H1 (cell line): ENCODE measurements at regions not wholly inside any gene's neighbourhood (a gene's known extent, or its start where the extent isn't known, plus 50 kb on each side); places are given as distances from the start of the nearest gene placed in this dataset.

Experiments
- CTCF ChIA-PET: fragments of 300-600 bp; sonication (Branson Sonifier 250); formaldehyde crosslinking; loops from one replicate; lab custom pipeline; 2021; ENCODE audit not compliant: partially characterized antibody; lab: Charles Lee
- POLR2A ChIA-PET: fragments of 300-600 bp; sonication (Branson Sonifier 250); formaldehyde crosslinking; loops from one replicate; lab custom pipeline; 2021; ENCODE audit warnings: inconsistent platforms; ENCODE audit not compliant: partially characterized antibody; lab: Charles Lee
- DNase-seq, 2 experiments: peaks; one replicate each; pipeline versions ENCODE4 v3.0.0 to v3.0.0-alpha.2; 2010 to 2022; ENCODE audit warnings: low spot score in 2 of 2, low read depth in 1 of 2, mixed read lengths in 1 of 2
- FAIRE-seq: peaks from 2 replicates; lab custom pipeline; 2011; peaks lifted over from hg19 to GRCh38; lab: Jason Lieb, UNC
- H2AFZ ChIP-seq: 2 replicates; pipeline ENCODE4 v1.8.1; 2012; ENCODE audit warnings: low read length, inconsistent platforms
- H2AK5ac ChIP-seq: 2 replicates; pipeline ENCODE4 v1.6.1; 2013; ENCODE audit warnings: low read depth, low read length
- H2BK120ac ChIP-seq: replicated peaks from 2 replicates; pipeline ENCODE3; 2013; ENCODE audit warnings: low read depth, low read length, inconsistent platforms
- H2BK12ac ChIP-seq: 2 replicates; pipeline ENCODE4 v1.6.1; 2013; ENCODE audit warnings: low read depth, low read length
- H2BK15ac ChIP-seq: 2 replicates; pipeline ENCODE4 v1.6.1; 2013; ENCODE audit warnings: low read length
- H2BK20ac ChIP-seq: 2 replicates; pipeline ENCODE4 v1.6.1; 2013; ENCODE audit warnings: low read length
- H2BK5ac ChIP-seq: 2 replicates; pipeline ENCODE4 v1.6.1; 2013; ENCODE audit warnings: low read depth, low read length
- H3K14ac ChIP-seq: 2 replicates; pipeline ENCODE4 v1.6.1; 2013; ENCODE audit warnings: inconsistent platforms; ENCODE audit not compliant: insufficient read length
- H3K18ac ChIP-seq: 2 replicates; pipeline ENCODE4 v1.6.1; 2013; ENCODE audit warnings: low read length; ENCODE audit errors: extremely low read depth
- H3K23ac ChIP-seq: 2 replicates; pipeline ENCODE4 v1.6.1; 2013; ENCODE audit warnings: inconsistent platforms; ENCODE audit not compliant: insufficient read length
- H3K23me2 ChIP-seq: 2 replicates; pipeline ENCODE4 v1.6.1; 2013; ENCODE audit warnings: low read depth, low read length
- H3K27ac ChIP-seq: 2 replicates; pipeline ENCODE4 v1.6.1; 2011; ENCODE audit warnings: low read depth, low read length, inconsistent platforms
- H3K27me3 ChIP-seq, 4 experiments: replicated peaks in 1 of 4; 1 replicate in 1 of 4; 2 replicates in 3 of 4; pipeline versions ENCODE4 v1.6.1 to v1.8.1; 2011 to 2013; ENCODE audit warnings: low read length in 3 of 4, mild to moderate bottlenecking in 3 of 4, inconsistent platforms in 2 of 4, mixed read lengths in 2 of 4, moderate library complexity in 1 of 4; ENCODE audit not compliant: control insufficient read depth in 3 of 4, insufficient read depth in 3 of 4; ENCODE audit errors: extremely low read depth in 1 of 4
- H3K36me3 ChIP-seq, 4 experiments: 2 replicates each; pipeline versions ENCODE4 v1.6.1 to v1.8.1; 2011 to 2013; ENCODE audit warnings: mild to moderate bottlenecking in 4 of 4, low read length in 3 of 4, moderate library complexity in 2 of 4, control low read depth in 1 of 4, inconsistent platforms in 1 of 4; ENCODE audit not compliant: insufficient read depth in 4 of 4, control insufficient read depth in 2 of 4
- H3K4ac ChIP-seq: replicated peaks from 2 replicates; pipeline ENCODE3; 2013; ENCODE audit warnings: low read length, low read depth, mixed read lengths, inconsistent platforms; ENCODE audit not compliant: insufficient read length
- H3K4me1 ChIP-seq, 4 experiments: replicated peaks in 1 of 4; 1 replicate in 1 of 4; 2 replicates in 3 of 4; pipeline versions ENCODE4 v1.6.1 to v1.8.1; 2011 to 2013; ENCODE audit warnings: low read length in 3 of 4, inconsistent platforms in 2 of 4, mixed read lengths in 1 of 4; ENCODE audit not compliant: insufficient read depth in 4 of 4, control insufficient read depth in 3 of 4
- H3K4me2 ChIP-seq, 2 experiments: 2 replicates each; pipeline versions ENCODE4 v1.6.1 to v1.8.1; 2011 to 2013; ENCODE audit warnings: low read depth in 2 of 2, low read length in 2 of 2, control low read depth in 1 of 2, inconsistent platforms in 1 of 2, mild to moderate bottlenecking in 1 of 2; ENCODE audit not compliant: insufficient read depth in 1 of 2
- H3K4me3 ChIP-seq, 4 experiments: fragments of 200-600, 300-600 bp in 1 of 4; sonication (generic), shearing (Covaris generic), sonication (Bioruptor Twin) in 1 of 4; 2 replicates each; pipeline versions ENCODE4 v1.5.1 to v1.8.1; 2011 to 2016; ENCODE audit warnings: low read length in 4 of 4, low read depth in 3 of 4, control low read depth in 2 of 4, inconsistent platforms in 2 of 4, mild to moderate bottlenecking in 2 of 4, mixed read lengths in 1 of 4, moderate library complexity in 1 of 4; ENCODE audit not compliant: insufficient read depth in 2 of 4; ENCODE audit errors: extremely low read depth in 1 of 4
- H3K56ac ChIP-seq: replicated peaks from 2 replicates; pipeline ENCODE3; 2013; ENCODE audit warnings: low read depth, mild to moderate bottlenecking, mixed read lengths, low read length, inconsistent platforms; ENCODE audit not compliant: insufficient read length
- H3K79me1 ChIP-seq: 2 replicates; pipeline ENCODE4 v1.6.1; 2013; ENCODE audit warnings: low read depth, low read length, control low read depth
- H3K79me2 ChIP-seq, 2 experiments: 2 replicates each; pipeline versions ENCODE4 v1.6.1 to v1.8.1; 2012 to 2013; ENCODE audit warnings: low read length in 2 of 2, mild to moderate bottlenecking in 2 of 2, inconsistent platforms in 1 of 2; ENCODE audit not compliant: insufficient read depth in 2 of 2, control insufficient read depth in 1 of 2
- H3K9ac ChIP-seq, 4 experiments: replicated peaks in 1 of 4; 1 replicate in 1 of 4; 2 replicates in 3 of 4; pipeline versions ENCODE4 v1.6.1 to v1.8.1; 2011 to 2013; ENCODE audit warnings: low read depth in 3 of 4, low read length in 3 of 4, control low read depth in 2 of 4, mild to moderate bottlenecking in 2 of 4, moderate library complexity in 2 of 4, inconsistent platforms in 1 of 4; ENCODE audit errors: extremely low read depth in 1 of 4
- H3K9me3 ChIP-seq, 2 experiments: 2 replicates each; pipeline versions ENCODE4 v1.6.1 to v1.8.1; 2012 to 2013; ENCODE audit warnings: mild to moderate bottlenecking in 2 of 2, moderate library complexity in 2 of 2, control low read depth in 1 of 2, inconsistent platforms in 1 of 2, low read depth in 1 of 2, low read length in 1 of 2, mixed read lengths in 1 of 2; ENCODE audit not compliant: insufficient read depth in 2 of 2
- H4K20me1 ChIP-seq, 2 experiments: replicated peaks in 1 of 2; 2 replicates each; pipeline versions ENCODE3 to v1.8.1; 2011 to 2013; ENCODE audit warnings: inconsistent platforms in 2 of 2, low read length in 2 of 2, mild to moderate bottlenecking in 1 of 2; ENCODE audit not compliant: insufficient read depth in 2 of 2, control insufficient read depth in 1 of 2
- H4K5ac ChIP-seq: 2 replicates; pipeline ENCODE4 v1.6.1; 2013; ENCODE audit warnings: low read length, low read depth, mixed read lengths, inconsistent platforms; ENCODE audit not compliant: insufficient read length
- H4K8ac ChIP-seq: 2 replicates; pipeline ENCODE4 v1.8.0; 2013; ENCODE audit warnings: mild to moderate bottlenecking, moderate library complexity, low read length, inconsistent platforms; ENCODE audit not compliant: insufficient read depth; ENCODE audit errors: extremely low read depth
- H4K91ac ChIP-seq: replicated peaks from 2 replicates; pipeline ENCODE3; 2013; ENCODE audit warnings: low read length, mixed read lengths, inconsistent platforms; ENCODE audit not compliant: insufficient read length
- BCL11A ChIP-seq, 2 experiments: IDR thresholded peaks; one replicate each; pipeline ENCODE4 v1.6.1; 2011; ENCODE audit warnings: low read depth in 2 of 2, low read length in 2 of 2, mild to moderate bottlenecking in 2 of 2
- BRCA1 ChIP-seq: IDR thresholded peaks from 2 replicates; pipeline ENCODE4 v1.6.1; 2012; ENCODE audit warnings: low read depth, low read length, improper control_type of control experiment
- CBX5 ChIP-seq: fragments of 300-800, 300-1000 bp; sonication (generic); IDR thresholded peaks from 2 replicates; pipeline ENCODE4 v1.7.1; 2016; ENCODE audit warnings: antibody characterized with exemption, low read length, low read depth
- CREB1 ChIP-seq: IDR thresholded peaks from 2 replicates; pipeline ENCODE4 v1.6.1; 2012; ENCODE audit warnings: inconsistent platforms
- CTBP2 ChIP-seq: IDR thresholded peaks from 2 replicates; pipeline ENCODE4 v1.7.0; 2011; ENCODE audit warnings: borderline replicate concordance, mild to moderate bottlenecking, moderate library complexity, mixed read lengths, low read length; ENCODE audit not compliant: insufficient read depth, insufficient read length
- EP300 ChIP-seq, 2 experiments: IDR thresholded peaks; 1 replicate in 1 of 2; 2 replicates in 1 of 2; pipeline ENCODE4 v1.6.1; 2011 to 2012; ENCODE audit warnings: low read depth in 2 of 2, low read length in 2 of 2, mild to moderate bottlenecking in 2 of 2, borderline replicate concordance in 1 of 2, inconsistent platforms in 1 of 2, moderate library complexity in 1 of 2
- GABPA ChIP-seq: IDR thresholded peaks from 2 replicates; pipeline ENCODE4 v1.6.1; 2011; ENCODE audit warnings: mild to moderate bottlenecking, low read length, moderate library complexity, borderline replicate concordance; ENCODE audit not compliant: insufficient read depth
- MAFK ChIP-seq: IDR thresholded peaks from 2 replicates; pipeline ENCODE4 v1.6.1; 2012; ENCODE audit warnings: low read depth, mild to moderate bottlenecking, improper control_type of control experiment, low read length
- SP1 ChIP-seq: IDR thresholded peaks from 2 replicates; pipeline ENCODE4 v1.6.1; 2011; ENCODE audit warnings: low read depth, low read length
- SP4 ChIP-seq: IDR thresholded peaks from 2 replicates; pipeline ENCODE4 v1.6.1; 2012; ENCODE audit warnings: low read length, inconsistent platforms
- SUZ12 ChIP-seq: fragments of 200-600 bp; sonication (generic); IDR thresholded peaks from 2 replicates; pipeline ENCODE4 v1.6.1; 2012; ENCODE audit warnings: mild to moderate bottlenecking, inconsistent platforms, low read length, moderate library complexity, mixed read lengths
- TCF12 ChIP-seq: IDR thresholded peaks from 2 replicates; pipeline ENCODE4 v1.6.1; 2011; ENCODE audit warnings: low read depth, mild to moderate bottlenecking, low read length
- ZNF274 ChIP-seq: IDR thresholded peaks from 2 replicates; pipeline ENCODE4 v1.7.0; 2012; ENCODE audit warnings: low read length, borderline replicate concordance; ENCODE audit errors: extremely low read depth
- WGBS, 2 experiments: shearing (Covaris generic) in 1 of 2; methylation state at CpG; one replicate each; pipeline versions ENCODE4 v1.1.6 to v1.1.7; 2013 to 2015; ENCODE audit warnings: low lambda C conversion rate in 2 of 2, mixed read lengths in 2 of 2, inconsistent platforms in 1 of 2, low coverage in 1 of 2, missing lambda C conversion rate in 1 of 2; ENCODE audit not compliant: insufficient replicate concordance in 2 of 2, insufficient coverage in 1 of 2, insufficient read length in 1 of 2; ENCODE audit errors: extremely low coverage in 1 of 2, missing lambda C conversion rate in 1 of 2; 5-methylcytosine and 5-hydroxymethylcytosine counted together
- TF ChIP-seq, protein P1 (sequence below): IDR thresholded peaks from 2 replicates; pipeline ENCODE4 v1.6.1; 2012; ENCODE audit warnings: inconsistent platforms

- no peak overlapping the region; the same call in 1 of the 2 replicates for H2BK15ac ChIP-seq
- CTCF ChIA-PET: interaction anchor here (0.6 to 1.2 kb wide), 2 partner anchors 26 to 637 kb away, joined by 3 to 4 read pairs; no protein-coding TSS in a partner anchor
- no peak overlapping the region for H3K56ac ChIP-seq
- WGBS, 2 experiments: 96 to 100% methylated on average over 1 to 14 of the region's 14 CpGs
- no peaks in the 10 kb centered on the region for H4K20me1 ChIP-seq
- no peak overlapping the region for H2BK120ac ChIP-seq
- no peak overlapping the region for H2AFZ ChIP-seq
- no peak overlapping the region for H2BK12ac ChIP-seq
- no peak overlapping the region for H3K14ac ChIP-seq
- DNase-seq (no peak), FAIRE-seq (no peak)
- H3K23me2 ChIP-seq: no peaks in the 10 kb centered on the region
- no peak overlapping the region for H4K8ac ChIP-seq
- H3K79me1 ChIP-seq: no peaks in the 10 kb centered on the region
- H3K9ac ChIP-seq: no peak overlapping the region
- H2BK5ac ChIP-seq: no peak overlapping the region
- no peak overlapping the region for H2BK20ac ChIP-seq
- no peak overlapping the region for H3K4ac ChIP-seq
- no peaks in the 10 kb centered on the region for H3K36me3 ChIP-seq
- H4K91ac ChIP-seq: no peak overlapping the region
- no peak overlapping the region for H3K27ac ChIP-seq
- no peak overlapping the region for H3K4me2 ChIP-seq
- no peak overlapping the region for H4K5ac ChIP-seq
- no peaks in the 10 kb centered on the region; a peak in 1 of 4 replicates for H3K9me3 ChIP-seq
- no peak overlapping the region for H3K4me3 ChIP-seq
- H3K79me2 ChIP-seq: no peaks in the 10 kb centered on the region
- no peak overlapping the region for H3K23ac ChIP-seq
- no peaks in the 10 kb centered on the region for H3K4me1 ChIP-seq
- POLR2A ChIA-PET: no interaction called here
- no peaks in the 10 kb centered on the region for H3K27me3 ChIP-seq
- no peak overlapping the region for H3K18ac ChIP-seq
- no peak overlapping the region for H2AK5ac ChIP-seq
- TF ChIP-seq CREB1 (no peak), SUZ12 (no peak), SP4 (no peak), TCF12 (no peak), ZNF274 (no peak), BCL11A (IDR thresholded peaks at IDR 0.05; ENCODE audit: low read depth in 2 of 2, low read length in 2 of 2) (no peak), SP1 (no peak), CTBP2 (no peak), CBX5 (no peak), EP300 (IDR thresholded peaks at IDR 0.05; ENCODE audit: borderline replicate concordance in 1 of 2, low read depth in 2 of 2, low read length in 2 of 2) (no peak), MAFK (no peak), GABPA (no peak), BRCA1 (no peak)
- TF ChIP-seq, protein P1, sequence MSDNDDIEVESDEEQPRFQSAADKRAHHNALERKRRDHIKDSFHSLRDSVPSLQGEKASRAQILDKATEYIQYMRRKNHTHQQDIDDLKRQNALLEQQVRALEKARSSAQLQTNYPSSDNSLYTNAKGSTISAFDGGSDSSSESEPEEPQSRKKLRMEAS: no peak
These were observed 186.2 kb upstream of the C1orf174 start for GRCh38 chr1:4086085-4086850.
